Stimulated activated CD4-positive, alpha-beta T cell treated with anti-CD3 and anti-CD28 coated beads, Interleukin-15, amount 100 ng/mL, for 48 hours (primary cell): ENCODE measurements at regions not wholly inside any gene's neighbourhood (a gene's known extent, or its start where the extent isn't known, plus 50 kb on each side); places are given as distances from the start of the nearest gene placed in this dataset.

ENCODE experiments used
- DNase-seq, 2 donors: peaks; one replicate each; pipeline ENCODE4 v3.0.0-alpha.2; 2020; ENCODE audit warnings: low read depth in 2 of 2

GRCh38 chr18:27826101-27826500 lies 350.8 kb downstream of the CDH2 start:
- no peak for DNase-seq

GRCh38 chr18:27825689-27826088 lies 351.2 kb downstream of the CDH2 start:
- DNase-seq, result no peak

- no peak for DNase-seq
These were observed 351.9 kb downstream of the CDH2 start for GRCh38 chr18:27824841-27825681.

GRCh38 chr18:27824275-27824674 lies 352.7 kb downstream of the CDH2 start:
- no peak for DNase-seq

- no peak for DNase-seq
These were observed 353.9 kb downstream of the CDH2 start for GRCh38 chr18:27823053-27823452.

GRCh38 chr18:27808683-27809082 lies 368.2 kb downstream of the CDH2 start:
- DNase-seq, result no peak

- no peak for DNase-seq
These were observed 373.0 kb downstream of the CDH2 start for GRCh38 chr18:27803957-27804356.

- no peak for DNase-seq
These were observed 379.4 kb downstream of the CDH2 start for GRCh38 chr18:27797484-27797883.

- DNase-seq, result no peak
These were observed 382.6 kb downstream of the CDH2 start for GRCh38 chr18:27794181-27794926.

- no peak for DNase-seq
These were observed 383.7 kb downstream of the CDH2 start for GRCh38 chr18:27793013-27793785.

- no peak for DNase-seq
These were observed 387.5 kb downstream of the CDH2 start for GRCh38 chr18:27789406-27789805.

GRCh38 chr18:27787547-27787946 lies 389.4 kb downstream of the CDH2 start:
- no peak for DNase-seq

GRCh38 chr18:27785815-27786471 lies 391.0 kb downstream of the CDH2 start:
- no peak for DNase-seq

GRCh38 chr18:27780061-27780745 lies 396.7 kb downstream of the CDH2 start:
- no peak for DNase-seq

GRCh38 chr18:27778925-27779324 lies 398.0 kb downstream of the CDH2 start:
- no peak for DNase-seq

- DNase-seq, result no peak
These were observed 398.5 kb downstream of the CDH2 start for GRCh38 chr18:27778441-27778840.

- DNase-seq, result no peak
These were observed 404.8 kb downstream of the CDH2 start for GRCh38 chr18:27772081-27772480.

- no peak for DNase-seq
These were observed 405.4 kb downstream of the CDH2 start for GRCh38 chr18:27771571-27771970.

GRCh38 chr18:27769152-27769551 lies 407.8 kb downstream of the CDH2 start:
- DNase-seq, result no peak

- DNase-seq, result no peak
These were observed 413.0 kb downstream of the CDH2 start for GRCh38 chr18:27763936-27764335.

- DNase-seq, result no peak
These were observed 413.6 kb downstream of the CDH2 start for GRCh38 chr18:27763341-27763740.
